Trophoblast cell (in vitro differentiated cells and primary cell): ENCODE measurements at regions not wholly inside any gene's neighbourhood (a gene's known extent, or its start where the extent isn't known, plus 50 kb on each side); places are given as distances from the start of the nearest gene placed in this dataset.

Experiments used
- DNase-seq, 2 donors: peaks; one replicate each; pipeline ENCODE4 v3.0.0-alpha.2; 2016
- H2AFZ ChIP-seq: 2 replicates; pipeline ENCODE4 v1.6.1; 2013; ENCODE audit warnings: low read length, moderate library complexity, mild to moderate bottlenecking; ENCODE audit not compliant: insufficient read depth, poor library complexity
- H2AK5ac ChIP-seq: 2 replicates; pipeline ENCODE4 v1.6.1; 2013; ENCODE audit warnings: mild to moderate bottlenecking, low read length
- H2BK120ac ChIP-seq: 2 replicates; pipeline ENCODE4 v1.6.1; 2013; ENCODE audit warnings: low read length, mild to moderate bottlenecking, moderate library complexity; ENCODE audit not compliant: insufficient read depth, poor library complexity
- H2BK12ac ChIP-seq: 2 replicates; pipeline ENCODE4 v1.6.1; 2013; ENCODE audit warnings: mild to moderate bottlenecking, low read length, moderate library complexity
- H2BK5ac ChIP-seq: 2 replicates; pipeline ENCODE4 v1.6.1; 2013; ENCODE audit warnings: low read length, low read depth, moderate library complexity, mild to moderate bottlenecking; ENCODE audit not compliant: poor library complexity
- H3K14ac ChIP-seq: 2 replicates; pipeline ENCODE4 v1.6.1; 2013; ENCODE audit warnings: mild to moderate bottlenecking, low read length
- H3K18ac ChIP-seq: 2 replicates; pipeline ENCODE4 v1.6.1; 2013; ENCODE audit warnings: mild to moderate bottlenecking, low read length
- H3K23ac ChIP-seq: 2 replicates; pipeline ENCODE4 v1.6.1; 2013; ENCODE audit warnings: low read length
- H3K27ac ChIP-seq: 2 replicates; pipeline ENCODE4 v1.5.1; 2013; ENCODE audit warnings: low read depth, mild to moderate bottlenecking, inconsistent platforms, low read length, moderate library complexity
- H3K27me3 ChIP-seq: 2 replicates; pipeline ENCODE4 v1.6.1; 2013; ENCODE audit warnings: inconsistent platforms, mild to moderate bottlenecking, low read length, moderate library complexity; ENCODE audit not compliant: insufficient read depth
- H3K36me3 ChIP-seq, 2 experiments: 1 replicate in 1 of 2; 2 replicates in 1 of 2; pipeline ENCODE4 v1.6.1; 2013; ENCODE audit warnings: low read length in 2 of 2, mild to moderate bottlenecking in 2 of 2, moderate library complexity in 1 of 2; ENCODE audit not compliant: insufficient read depth in 2 of 2, control insufficient read depth in 1 of 2
- H3K4ac ChIP-seq: 2 replicates; pipeline ENCODE4 v1.6.1; 2013; ENCODE audit warnings: low read depth, mild to moderate bottlenecking, low read length, moderate library complexity
- H3K4me1 ChIP-seq, 2 experiments: 1 replicate in 1 of 2; 2 replicates in 1 of 2; pipeline ENCODE4 v1.6.1; 2013; ENCODE audit warnings: low read length in 2 of 2, mild to moderate bottlenecking in 2 of 2, moderate library complexity in 1 of 2; ENCODE audit not compliant: insufficient read depth in 2 of 2, control insufficient read depth in 1 of 2
- H3K4me2 ChIP-seq: 2 replicates; pipeline ENCODE4 v1.6.1; 2013; ENCODE audit warnings: inconsistent platforms, mild to moderate bottlenecking, low read length, moderate library complexity
- H3K4me3 ChIP-seq: 2 replicates; pipeline ENCODE4 v1.5.1; 2013; ENCODE audit warnings: mild to moderate bottlenecking, low read depth, low read length, inconsistent platforms
- H3K79me1 ChIP-seq: one replicate; pipeline ENCODE4 v1.6.1; 2013; ENCODE audit warnings: low read length
- H3K79me2 ChIP-seq: 2 replicates; pipeline ENCODE4 v1.6.1; 2013; ENCODE audit warnings: low read length, mild to moderate bottlenecking; ENCODE audit not compliant: control insufficient read depth, insufficient read depth, poor library complexity
- H3K9ac ChIP-seq: 2 replicates; pipeline ENCODE4 v1.6.1; 2013; ENCODE audit warnings: mild to moderate bottlenecking, low read length
- H3K9me3 ChIP-seq: 2 replicates; pipeline ENCODE4 v1.6.1; 2013; ENCODE audit warnings: low read depth, mild to moderate bottlenecking, control low read depth, inconsistent platforms, low read length; ENCODE audit not compliant: insufficient read depth
- H4K12ac ChIP-seq: 2 replicates; pipeline ENCODE4 v1.6.1; 2013; ENCODE audit warnings: low read depth, mild to moderate bottlenecking, low read length, moderate library complexity
- H4K8ac ChIP-seq: 2 replicates; pipeline ENCODE4 v1.6.1; 2013; ENCODE audit warnings: low read depth, mild to moderate bottlenecking, low read length, moderate library complexity
- H4K91ac ChIP-seq: one replicate; pipeline ENCODE4 v1.6.1; 2013; ENCODE audit warnings: low read depth, mild to moderate bottlenecking, low read length, moderate library complexity
- WGBS: extraction: QIAGEN DNeasy Blood & Tissue Kit; methylation state at CpG from one replicate; pipeline ENCODE4 v1.1.7; 2013; ENCODE audit warnings: missing lambda C conversion rate; ENCODE audit not compliant: insufficient read length, insufficient coverage; ENCODE audit errors: extremely low coverage; 5-methylcytosine and 5-hydroxymethylcytosine counted together

DNA sequence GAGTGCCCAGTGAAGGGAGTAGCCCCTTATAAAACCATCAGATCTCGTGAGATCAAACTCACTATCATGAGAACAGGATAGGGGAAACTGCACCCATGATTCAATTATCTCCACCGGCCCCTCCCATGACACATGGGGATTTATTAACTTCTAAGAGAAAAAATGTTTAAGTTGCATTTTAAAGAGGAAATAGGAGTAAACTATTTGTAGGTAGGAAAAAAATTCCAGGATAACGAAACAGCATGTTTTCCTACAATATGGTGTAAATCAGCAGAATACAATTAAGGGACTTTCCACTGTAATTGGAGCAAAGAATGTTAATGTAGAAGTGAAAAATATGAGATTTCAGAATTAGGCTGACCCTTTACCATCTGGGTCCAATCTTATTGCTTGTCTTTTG, 63.9 kb downstream of the FBXO5 start:
- Histone ChIP-seq H3K79me2 (no peaks in the 10 kb centered on the region), H2BK120ac (no peak overlapping the region), H3K18ac (no peak overlapping the region), H2AFZ (no peak overlapping the region), H3K4me3 (no peak overlapping the region), H2BK5ac (no peak overlapping the region), H3K9ac (no peak overlapping the region), H3K36me3 (no peaks in the 10 kb centered on the region), H4K12ac (no peak overlapping the region), H3K79me1 (no peaks in the 10 kb centered on the region), H3K23ac (no peak overlapping the region), H3K4me2 (no peak overlapping the region), H2BK12ac (no peak overlapping the region), H3K27ac (no peak overlapping the region), H4K8ac (no peak overlapping the region), H3K4ac (no peak overlapping the region), H3K9me3 (peaks cover 5% of the 10 kb centered on the region), H3K14ac (no peak overlapping the region), H4K91ac (no peak overlapping the region), H2AK5ac (no peak overlapping the region), H3K27me3 (no peaks in the 10 kb centered on the region), H3K4me1 (no peaks in the 10 kb centered on the region)
- no CpG with 5 or more reads among the region's 3 CpGs for WGBS
- DNase-seq: no peak

DNA sequence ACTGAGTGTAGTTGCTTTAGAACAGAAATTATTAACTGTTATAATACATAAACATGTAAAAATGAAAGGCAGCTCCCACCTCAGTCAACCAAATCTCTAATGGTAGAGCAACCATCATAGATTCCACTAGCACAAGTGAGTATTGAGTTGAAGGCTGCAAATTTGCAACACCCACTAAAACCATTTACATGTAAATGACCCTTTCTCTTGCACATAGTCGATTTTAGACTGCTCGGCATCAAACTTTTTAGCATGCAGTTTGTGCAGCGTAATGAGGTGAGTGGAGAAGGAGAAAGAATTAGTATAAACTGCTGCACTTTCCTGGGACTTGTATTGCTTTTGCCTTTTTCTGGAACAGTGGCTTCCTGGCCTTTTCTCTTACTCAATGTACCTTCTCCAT, 62.8 kb downstream of the FBXO5 start:
- no peaks in the 10 kb centered on the region for H3K79me1 ChIP-seq
- H2BK12ac ChIP-seq: no peak overlapping the region
- no CpG with 5 or more reads among the region's 3 CpGs for WGBS
- no peaks in the 10 kb centered on the region for H3K79me2 ChIP-seq
- DNase-seq: no peak
- no peak overlapping the region for H2AFZ ChIP-seq
- no peak overlapping the region for H3K4me2 ChIP-seq
- no peaks in the 10 kb centered on the region for H3K4me1 ChIP-seq
- H2BK120ac ChIP-seq: no peak overlapping the region
- H3K23ac ChIP-seq: no peak overlapping the region
- H3K36me3 ChIP-seq: no peaks in the 10 kb centered on the region
- no peak overlapping the region for H4K12ac ChIP-seq
- H4K91ac ChIP-seq: no peak overlapping the region
- H3K18ac ChIP-seq: no peak overlapping the region
- no peak overlapping the region for H3K9ac ChIP-seq
- no peak overlapping the region for H3K14ac ChIP-seq
- no peaks in the 10 kb centered on the region for H3K27me3 ChIP-seq
- H2BK5ac ChIP-seq: no peak overlapping the region
- H3K4ac ChIP-seq: no peak overlapping the region
- no peak overlapping the region for H2AK5ac ChIP-seq
- H3K4me3 ChIP-seq: no peak overlapping the region
- no peak overlapping the region for H4K8ac ChIP-seq
- H3K27ac ChIP-seq: no peak overlapping the region
- H3K9me3 ChIP-seq: no peaks in the 10 kb centered on the region
